GM23338 (cell line): ENCODE measurements at regions not wholly inside any gene's neighbourhood (a gene's known extent, or its start where the extent isn't known, plus 50 kb on each side); places are given as distances from the start of the nearest gene placed in this dataset.

Experiments
- ATAC-seq: fragments of 200-7000 bp; cut with Tn5 transposase; 3 replicates; pipeline ENCODE4 v1.9.1; 2020
- DNase-seq: peaks from one replicate; pipeline ENCODE4 v3.0.0-alpha.2; 2015; ENCODE audit warnings: low spot score
- H2AFZ ChIP-seq: fragments of 200-600 bp; sonication (generic); 2 replicates; pipeline ENCODE4 v1.8.0; 2016; ENCODE audit warnings: antibody characterized with exemption, mild to moderate bottlenecking, moderate library complexity
- H3F3A ChIP-seq: fragments of 200-600 bp; sonication (generic); replicated peaks from 2 replicates; pipeline ENCODE4 v1.8.0; 2017; ENCODE audit warnings: antibody characterized with exemption, mixed run types, low read depth
- H3K27ac ChIP-seq: fragments of 200-600 bp; sonication (generic); 2 replicates; pipeline ENCODE4 v1.6.1; 2016; ENCODE audit warnings: low read depth
- H3K27me3 ChIP-seq: fragments of 200-600 bp; sonication (generic); 2 replicates; pipeline ENCODE4 v1.8.0; 2016; ENCODE audit warnings: mild to moderate bottlenecking, mixed run types, moderate library complexity; ENCODE audit not compliant: insufficient read depth
- H3K36me3 ChIP-seq: fragments of 200-600 bp; sonication (generic); 2 replicates; pipeline ENCODE4 v1.8.0; 2016; ENCODE audit warnings: mild to moderate bottlenecking; ENCODE audit not compliant: insufficient read depth
- H3K4me1 ChIP-seq: fragments of 200-600 bp; sonication (generic); 2 replicates; pipeline ENCODE4 v1.8.0; 2016; ENCODE audit warnings: mild to moderate bottlenecking, moderate library complexity; ENCODE audit not compliant: insufficient read depth
- H3K4me2 ChIP-seq: fragments of 200-600 bp; sonication (generic); 2 replicates; pipeline ENCODE4 v1.7.1; 2017; ENCODE audit warnings: mixed run types
- H3K4me3 ChIP-seq: fragments of 200-600 bp; sonication (generic); 2 replicates; pipeline ENCODE4 v1.6.1; 2016; ENCODE audit warnings: mixed run types
- H3K79me2 ChIP-seq: fragments of 200-600 bp; sonication (generic); replicated peaks from 2 replicates; pipeline ENCODE4 v1.8.0; 2017; ENCODE audit warnings: mild to moderate bottlenecking; ENCODE audit not compliant: insufficient read depth
- H3K9me2 ChIP-seq: fragments of 200-600 bp; sonication (generic); 2 replicates; pipeline ENCODE4 v1.8.0; 2017; ENCODE audit not compliant: insufficient read depth
- H4K20me1 ChIP-seq: fragments of 200-600 bp; sonication (generic); replicated peaks from 2 replicates; pipeline ENCODE4 v1.8.0; 2017; ENCODE audit warnings: mild to moderate bottlenecking; ENCODE audit not compliant: insufficient read depth
- H3K27ac Mint-ChIP-seq: 2 replicates; pipeline ENCODE4 v1.8.0; 2020; ENCODE audit warnings: inconsistent platforms, mild to moderate bottlenecking, moderate library complexity, mixed read lengths
- H3K27me3 Mint-ChIP-seq: 3 replicates; pipeline ENCODE4 v1.8.0; 2022; ENCODE audit warnings: low read depth, mild to moderate bottlenecking, moderate library complexity, mixed read lengths, inconsistent platforms; ENCODE audit not compliant: insufficient read depth, poor library complexity
- H3K36me3 Mint-ChIP-seq: 3 replicates; pipeline ENCODE4 v1.8.0; 2021; ENCODE audit warnings: low read depth, mild to moderate bottlenecking, inconsistent platforms, moderate library complexity, mixed read lengths
- H3K4me1 Mint-ChIP-seq: 3 replicates; pipeline ENCODE4 v1.8.0; 2020; ENCODE audit warnings: mild to moderate bottlenecking, inconsistent platforms, mixed read lengths
- H3K4me3 Mint-ChIP-seq: 3 replicates; pipeline ENCODE4 v1.8.0; 2021; ENCODE audit warnings: moderate library complexity, mild to moderate bottlenecking, inconsistent platforms, mixed read lengths
- H3K9me3 Mint-ChIP-seq: 3 replicates; pipeline ENCODE4 v1.8.0; 2020; ENCODE audit warnings: moderate library complexity, mild to moderate bottlenecking, inconsistent platforms, mixed read lengths
- CTCF ChIP-seq, 2 experiments: fragments of 200-600 bp in 1 of 2; sonication (generic) in 1 of 2; conservative IDR thresholded peaks; 2 replicates each; pipeline versions ENCODE4 v1.5.1 to v1.6.1; 2016 to 2017; ENCODE audit warnings: antibody characterized with exemption in 2 of 2, low read depth in 2 of 2, mild to moderate bottlenecking in 2 of 2, moderate library complexity in 1 of 2
- EZH2 ChIP-seq: fragments of 200-600 bp; sonication (generic); IDR thresholded peaks from one replicate; pipeline ENCODE4 v1.8.0; 2017; ENCODE audit warnings: antibody characterized with exemption, mild to moderate bottlenecking, low read depth; ENCODE audit not compliant: unreplicated experiment
- JUNB ChIP-seq: IDR thresholded peaks from one replicate; pipeline ENCODE4 v1.6.1; 2016; ENCODE audit warnings: antibody characterized with exemption; ENCODE audit not compliant: unreplicated experiment
- ZNF114 ChIP-seq: fragments of 250-450 bp; sonication (Bioruptor Pico); IDR thresholded peaks from 2 replicates; pipeline ENCODE4 v1.5.0; 2020; ENCODE audit warnings: mild to moderate bottlenecking, moderate library complexity
- TF ChIP-seq, protein P1 (sequence below): IDR thresholded peaks from one replicate; pipeline ENCODE4 v1.6.1; 2018; ENCODE audit warnings: antibody characterized with exemption; ENCODE audit not compliant: unreplicated experiment
- TF ChIP-seq, protein P2 (sequence below): IDR thresholded peaks from 2 replicates; pipeline ENCODE4 v1.6.1; 2016; ENCODE audit warnings: antibody characterized with exemption

DNA sequence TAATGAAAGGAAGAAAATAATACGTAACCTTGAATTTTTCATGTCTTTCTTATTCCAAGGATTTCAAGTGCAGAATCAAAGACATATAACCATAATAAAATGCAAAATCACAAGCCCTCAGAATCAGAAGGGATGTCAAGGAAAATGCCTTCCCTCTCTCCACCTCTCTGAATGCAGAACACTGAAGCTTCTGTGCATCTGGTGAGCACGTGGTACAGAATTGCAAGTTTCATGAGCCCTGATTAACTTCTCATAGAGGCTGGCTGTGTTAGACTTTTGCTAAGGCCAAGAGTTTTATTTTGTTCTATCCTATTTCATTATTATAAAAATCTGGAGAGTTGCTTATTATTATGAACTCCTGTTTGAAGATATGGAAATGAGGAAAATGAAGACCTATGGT is 533.7 kb upstream of the POM121L12 start:
- ATAC-seq (no peak), DNase-seq (no peak)
- Histone ChIP-seq H3K9me2 (no peaks in the 10 kb centered on the region), H3K4me2 (no peak overlapping the region), H3K27me3 (no peaks in the 10 kb centered on the region), H3K79me2 (no peaks in the 10 kb centered on the region), H3K27ac (no peak overlapping the region), H3K4me1 (peaks cover 6% of the 10 kb centered on the region; the same call in 1 of the 2 replicates), H3K4me3 (no peak overlapping the region), H3K36me3 (no peaks in the 10 kb centered on the region), H3F3A (no peaks in the 10 kb centered on the region), H2AFZ (no peak overlapping the region), H4K20me1 (no peaks in the 10 kb centered on the region)
- no peak overlapping the region for H3K4me3 Mint-ChIP-seq
- H3K9me3 Mint-ChIP-seq: no peaks in the 10 kb centered on the region
- H3K27me3 Mint-ChIP-seq: no peaks in the 10 kb centered on the region
- TF ChIP-seq, protein P1, sequence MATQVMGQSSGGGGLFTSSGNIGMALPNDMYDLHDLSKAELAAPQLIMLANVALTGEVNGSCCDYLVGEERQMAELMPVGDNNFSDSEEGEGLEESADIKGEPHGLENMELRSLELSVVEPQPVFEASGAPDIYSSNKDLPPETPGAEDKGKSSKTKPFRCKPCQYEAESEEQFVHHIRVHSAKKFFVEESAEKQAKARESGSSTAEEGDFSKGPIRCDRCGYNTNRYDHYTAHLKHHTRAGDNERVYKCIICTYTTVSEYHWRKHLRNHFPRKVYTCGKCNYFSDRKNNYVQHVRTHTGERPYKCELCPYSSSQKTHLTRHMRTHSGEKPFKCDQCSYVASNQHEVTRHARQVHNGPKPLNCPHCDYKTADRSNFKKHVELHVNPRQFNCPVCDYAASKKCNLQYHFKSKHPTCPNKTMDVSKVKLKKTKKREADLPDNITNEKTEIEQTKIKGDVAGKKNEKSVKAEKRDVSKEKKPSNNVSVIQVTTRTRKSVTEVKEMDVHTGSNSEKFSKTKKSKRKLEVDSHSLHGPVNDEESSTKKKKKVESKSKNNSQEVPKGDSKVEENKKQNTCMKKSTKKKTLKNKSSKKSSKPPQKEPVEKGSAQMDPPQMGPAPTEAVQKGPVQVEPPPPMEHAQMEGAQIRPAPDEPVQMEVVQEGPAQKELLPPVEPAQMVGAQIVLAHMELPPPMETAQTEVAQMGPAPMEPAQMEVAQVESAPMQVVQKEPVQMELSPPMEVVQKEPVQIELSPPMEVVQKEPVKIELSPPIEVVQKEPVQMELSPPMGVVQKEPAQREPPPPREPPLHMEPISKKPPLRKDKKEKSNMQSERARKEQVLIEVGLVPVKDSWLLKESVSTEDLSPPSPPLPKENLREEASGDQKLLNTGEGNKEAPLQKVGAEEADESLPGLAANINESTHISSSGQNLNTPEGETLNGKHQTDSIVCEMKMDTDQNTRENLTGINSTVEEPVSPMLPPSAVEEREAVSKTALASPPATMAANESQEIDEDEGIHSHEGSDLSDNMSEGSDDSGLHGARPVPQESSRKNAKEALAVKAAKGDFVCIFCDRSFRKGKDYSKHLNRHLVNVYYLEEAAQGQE: no peak
- TF ChIP-seq ZNF114: no peak
- no peak for TF ChIP-seq JUNB
- TF ChIP-seq, protein P2, sequence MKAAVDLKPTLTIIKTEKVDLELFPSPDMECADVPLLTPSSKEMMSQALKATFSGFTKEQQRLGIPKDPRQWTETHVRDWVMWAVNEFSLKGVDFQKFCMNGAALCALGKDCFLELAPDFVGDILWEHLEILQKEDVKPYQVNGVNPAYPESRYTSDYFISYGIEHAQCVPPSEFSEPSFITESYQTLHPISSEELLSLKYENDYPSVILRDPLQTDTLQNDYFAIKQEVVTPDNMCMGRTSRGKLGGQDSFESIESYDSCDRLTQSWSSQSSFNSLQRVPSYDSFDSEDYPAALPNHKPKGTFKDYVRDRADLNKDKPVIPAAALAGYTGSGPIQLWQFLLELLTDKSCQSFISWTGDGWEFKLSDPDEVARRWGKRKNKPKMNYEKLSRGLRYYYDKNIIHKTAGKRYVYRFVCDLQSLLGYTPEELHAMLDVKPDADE: no peak
- TF ChIP-seq EZH2: no peak
- H3K36me3 Mint-ChIP-seq: no peaks in the 10 kb centered on the region
- peaks cover 11% of the 10 kb centered on the region; the same call in 2 of the 3 replicates for H3K4me1 Mint-ChIP-seq
- H3K27ac Mint-ChIP-seq: no peak overlapping the region

DNA sequence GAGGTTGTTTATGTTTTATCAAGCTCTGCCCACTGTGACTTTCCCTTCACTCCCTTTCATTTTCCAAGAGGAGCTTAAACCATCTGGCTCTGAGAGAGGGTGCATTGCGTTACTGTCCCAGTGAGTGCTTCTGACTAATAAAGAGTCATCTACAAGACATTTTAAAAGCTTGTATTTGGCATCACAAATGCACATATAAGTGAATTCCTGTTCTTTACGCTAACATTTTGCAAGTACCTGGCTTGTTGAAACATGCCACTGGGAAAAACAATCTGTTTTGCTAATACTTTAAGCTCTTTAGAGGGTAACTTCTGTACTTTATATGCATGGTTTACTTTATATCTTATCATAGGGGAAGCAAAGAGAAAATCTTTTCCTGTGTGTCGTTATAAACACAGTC is 534.6 kb upstream of the POM121L12 start:
- H3K27me3 Mint-ChIP-seq: no peaks in the 10 kb centered on the region
- Histone ChIP-seq H4K20me1 (no peaks in the 10 kb centered on the region), H3K4me2 (no peak overlapping the region), H3K36me3 (no peaks in the 10 kb centered on the region), H2AFZ (peak overlapping the region; percentile 61; the same call in 1 of the 2 replicates), H3K79me2 (no peaks in the 10 kb centered on the region), H3K27me3 (no peaks in the 10 kb centered on the region), H3K4me3 (no peak overlapping the region), H3K9me2 (no peaks in the 10 kb centered on the region), H3K4me1 (peaks cover 6% of the 10 kb centered on the region; the same call in 1 of the 2 replicates), H3F3A (no peaks in the 10 kb centered on the region), H3K27ac (no peak overlapping the region)
- no peak for TF ChIP-seq ZNF114
- ATAC-seq (no peak), DNase-seq (no peak)
- no peaks in the 10 kb centered on the region for H3K36me3 Mint-ChIP-seq
- H3K4me3 Mint-ChIP-seq: no peak overlapping the region
- H3K27ac Mint-ChIP-seq: 0 out of 2 replicates have a peak overlapping the region, but pooled peaks have one; percentile 54
- peaks cover 11% of the 10 kb centered on the region; the same call in 2 of the 3 replicates for H3K4me1 Mint-ChIP-seq
- H3K9me3 Mint-ChIP-seq: no peaks in the 10 kb centered on the region

GRCh38 chr7:52498366-52498765 is 537.1 kb upstream of the POM121L12 start:
- H3K4me2 ChIP-seq: no peak overlapping the region
- H3K27ac ChIP-seq: no peak overlapping the region
- H3K4me3 ChIP-seq: no peak overlapping the region
- H3K79me2 ChIP-seq: no peaks in the 10 kb centered on the region
- H3F3A ChIP-seq: no peaks in the 10 kb centered on the region
- H3K27me3 Mint-ChIP-seq: no peaks in the 10 kb centered on the region
- no peaks in the 10 kb centered on the region for H4K20me1 ChIP-seq
- H3K27ac Mint-ChIP-seq: no peak overlapping the region
- H3K4me1 ChIP-seq: peaks cover 6% of the 10 kb centered on the region; the same call in 1 of the 2 replicates
- H3K4me1 Mint-ChIP-seq: peaks cover 11% of the 10 kb centered on the region; the same call in 2 of the 3 replicates
- no peaks in the 10 kb centered on the region for H3K9me2 ChIP-seq
- H3K36me3 ChIP-seq: no peaks in the 10 kb centered on the region
- no peak overlapping the region for H3K4me3 Mint-ChIP-seq
- H2AFZ ChIP-seq: no peak overlapping the region
- peak; percentile 65 for ATAC-seq
- no peaks in the 10 kb centered on the region for H3K27me3 ChIP-seq
- DNase-seq: peak; percentile 42
- TF ChIP-seq CTCF (conservative IDR thresholded peaks at IDR 0.05; ENCODE audit: low read depth in 2 of 2): peak in 1 of 2 experiments; percentile 27; a peak in 1 of 4 replicates
- no peak for TF ChIP-seq ZNF114
- H3K9me3 Mint-ChIP-seq: no peaks in the 10 kb centered on the region
- no peaks in the 10 kb centered on the region for H3K36me3 Mint-ChIP-seq
